EH (cell line): ENCODE measurements at regions not wholly inside any gene's neighbourhood (a gene's known extent, or its start where the extent isn't known, plus 50 kb on each side); places are given as distances from the start of the nearest gene placed in this dataset.

Source experiments
- DNase-seq: peaks from one replicate; pipeline ENCODE4 v3.0.0-alpha.2; 2015; ENCODE audit warnings: low read depth

DNA sequence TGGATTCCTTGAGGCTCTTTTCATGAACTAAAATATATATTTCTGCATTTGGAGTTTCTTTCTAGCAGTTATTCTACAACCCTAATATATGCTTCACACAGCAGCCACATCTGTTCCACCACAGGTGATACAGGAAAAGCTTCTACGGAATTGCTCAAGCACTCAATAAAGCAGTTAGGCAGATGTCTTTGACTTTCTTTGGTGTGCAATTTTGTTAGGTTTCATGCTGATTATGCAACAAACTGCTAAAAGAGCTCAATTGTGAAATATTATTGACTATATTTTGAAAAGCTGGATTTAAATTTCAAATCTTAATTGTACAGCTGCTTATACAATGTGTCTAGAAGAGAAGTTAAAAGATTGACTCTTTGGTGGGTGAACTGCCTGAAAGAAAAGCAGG is 1055.6 kb upstream of the FBXO33 start:
- no peak for DNase-seq

- no peak for DNase-seq
Measured at GRCh38 chr14:40485688-40486087, 1053.5 kb upstream of the FBXO33 start.

DNA sequence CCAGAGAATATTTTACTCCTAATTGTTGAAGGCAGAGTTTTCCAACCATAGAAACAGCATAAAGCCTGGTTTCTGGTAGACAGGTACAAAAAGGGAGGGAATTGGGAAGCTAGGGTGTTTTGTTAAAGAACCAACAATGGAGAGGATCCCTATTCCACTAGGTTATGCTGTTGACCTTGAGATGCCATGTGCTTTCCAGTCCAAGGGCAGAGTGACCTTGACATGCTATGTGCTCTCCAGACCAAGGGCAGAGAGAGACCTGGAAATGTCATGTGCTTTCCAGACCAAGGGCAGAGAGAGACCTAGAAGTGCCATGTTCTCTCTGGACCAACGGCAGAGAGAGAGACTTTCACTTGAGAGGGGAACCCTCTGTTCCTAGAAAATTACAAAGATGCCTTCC is 1043.8 kb upstream of the FBXO33 start:
- DNase-seq: no peak

DNA sequence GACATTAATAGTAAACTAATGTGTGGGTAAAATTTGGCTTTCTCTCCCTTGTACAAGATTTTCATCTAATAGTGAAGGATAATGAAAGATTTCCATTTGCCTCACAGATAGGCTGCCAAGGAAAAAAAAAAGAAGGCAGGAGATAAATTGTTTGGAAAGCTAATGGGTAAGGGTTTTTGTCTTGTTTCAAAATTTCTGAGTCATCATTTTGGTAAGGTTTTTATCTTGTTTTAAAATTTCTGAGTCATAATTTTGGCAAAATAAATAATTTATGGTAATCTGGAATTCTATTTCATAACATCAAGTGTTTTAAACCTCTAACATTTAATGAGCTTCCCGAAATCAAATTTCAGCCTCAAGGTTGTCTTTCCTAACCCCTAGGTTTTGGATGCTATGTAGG is 1035.7 kb upstream of the FBXO33 start:
- no peak for DNase-seq

GRCh38 chr14:40464531-40464930 is 1032.3 kb upstream of the FBXO33 start:
- no peak for DNase-seq

GRCh38 chr14:40463886-40464285 is 1031.7 kb upstream of the FBXO33 start:
- DNase-seq: no peak

DNA sequence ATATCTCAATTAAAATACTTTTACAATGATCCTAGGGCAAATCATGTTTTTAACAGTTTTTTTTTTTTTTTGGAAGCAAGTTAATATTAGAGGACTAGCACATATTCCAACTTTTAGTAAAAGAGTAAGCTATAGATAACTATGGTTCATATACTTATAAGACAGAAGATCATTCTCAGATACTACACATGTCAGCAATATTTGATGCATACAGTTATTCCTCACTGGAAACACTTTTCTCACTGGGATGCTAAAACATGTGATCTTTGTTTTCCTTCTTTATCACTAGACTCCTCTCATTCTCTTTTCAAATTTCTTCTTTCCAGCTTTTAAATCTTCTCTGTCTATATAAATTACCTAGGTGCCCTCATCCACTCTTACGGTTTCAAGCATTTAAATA is 1020.4 kb upstream of the FBXO33 start:
- DNase-seq: no peak

- no peak for DNase-seq
Measured at GRCh38 chr14:40447017-40447416, 1014.8 kb upstream of the FBXO33 start.

- DNase-seq: no peak
Measured at GRCh38 chr14:40445020-40445419, 1012.8 kb upstream of the FBXO33 start.

- DNase-seq: no peak
Measured at GRCh38 chr14:40436551-40436950, 1004.3 kb upstream of the FBXO33 start.

DNA sequence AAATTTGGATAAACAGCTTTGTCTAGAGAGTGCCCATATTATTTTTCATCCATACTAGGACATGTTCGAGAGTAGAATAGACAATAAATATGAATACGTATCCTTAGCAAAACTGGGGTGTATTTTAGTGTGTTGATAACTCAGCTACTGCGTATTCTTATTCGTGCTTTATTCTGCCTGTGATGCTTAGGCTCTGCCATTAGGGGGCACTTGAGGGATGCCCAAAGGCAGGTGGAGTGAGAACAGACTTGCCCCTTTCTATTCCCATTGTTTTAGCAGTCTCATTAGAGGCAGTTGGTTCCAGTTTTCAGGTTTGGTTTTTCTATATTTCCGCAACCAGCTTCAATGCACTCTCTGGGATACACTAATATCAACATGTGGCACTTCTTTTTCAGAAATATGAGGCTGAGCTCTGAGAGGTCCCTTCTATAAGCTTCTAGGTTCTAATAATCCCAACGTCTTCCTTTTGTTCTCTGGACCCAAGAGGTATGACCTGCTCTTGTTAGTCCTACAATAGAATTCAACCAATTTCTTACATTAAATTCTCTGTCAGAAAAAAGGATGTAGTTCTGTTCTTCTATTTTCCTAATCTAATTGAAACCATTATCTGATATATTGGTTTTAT is 985.7 kb upstream of the FBXO33 start:
- no peak for DNase-seq

DNA sequence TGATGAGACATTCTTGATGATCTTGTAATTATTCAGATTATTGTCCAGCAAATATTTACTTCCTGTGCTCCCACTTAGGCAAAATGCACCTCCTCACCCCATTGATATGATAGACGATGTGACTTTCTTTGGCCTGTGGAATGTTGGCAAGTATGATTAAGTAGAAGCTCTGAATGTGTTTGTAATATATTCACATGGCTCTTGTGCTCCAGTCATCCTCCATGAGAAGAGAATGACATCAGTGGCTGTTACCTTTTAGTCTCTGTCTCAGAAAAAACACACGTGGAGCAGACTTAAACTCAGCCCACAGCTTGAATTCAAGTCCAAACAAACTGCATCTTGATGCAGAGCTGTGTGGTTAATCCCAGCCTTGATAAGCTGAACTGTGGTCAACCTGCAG is 984.3 kb upstream of the FBXO33 start:
- DNase-seq: no peak

- no peak for DNase-seq
Measured at GRCh38 chr14:40414386-40414785, 982.2 kb upstream of the FBXO33 start.

DNA sequence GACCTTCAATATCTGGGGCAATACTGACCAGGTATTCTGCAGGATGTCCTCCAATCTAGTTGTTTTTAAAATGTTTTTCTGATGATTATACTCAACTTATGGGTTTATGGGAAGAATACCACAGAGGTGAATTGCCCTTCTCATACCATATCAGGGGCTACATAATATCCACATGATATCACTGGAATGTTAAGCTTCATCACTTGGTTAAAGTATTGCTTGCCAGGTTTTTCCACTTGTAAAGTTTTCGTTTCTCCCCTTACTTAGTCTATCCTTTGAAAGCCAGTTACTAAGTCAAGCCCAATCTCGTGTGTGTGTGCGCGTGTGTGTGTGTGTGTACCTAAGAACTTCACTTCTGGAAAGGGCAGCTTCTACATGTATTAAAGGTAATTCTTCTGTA is 980.9 kb upstream of the FBXO33 start:
- no peak for DNase-seq

DNA sequence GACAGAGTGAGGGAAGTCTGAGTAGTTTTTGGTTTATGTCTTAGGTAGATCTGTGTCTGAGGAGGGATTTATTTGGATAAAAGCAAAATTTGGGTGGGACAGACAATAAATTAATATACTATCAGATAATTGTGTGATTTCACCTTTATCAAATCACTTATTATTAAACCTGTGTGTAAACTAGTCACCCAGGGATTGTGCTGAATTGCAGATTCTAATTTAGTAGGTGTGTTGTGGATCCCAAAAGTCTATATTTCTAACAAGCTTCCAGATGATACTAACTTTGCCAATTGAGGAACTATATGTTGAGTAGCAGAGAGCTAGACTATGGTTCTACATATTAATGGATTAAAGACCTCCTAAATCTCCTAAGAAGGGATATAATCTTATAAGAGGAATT is 978.5 kb upstream of the FBXO33 start:
- no peak for DNase-seq

GRCh38 chr14:40402957-40403356 is 970.7 kb upstream of the FBXO33 start:
- DNase-seq: no peak

DNA sequence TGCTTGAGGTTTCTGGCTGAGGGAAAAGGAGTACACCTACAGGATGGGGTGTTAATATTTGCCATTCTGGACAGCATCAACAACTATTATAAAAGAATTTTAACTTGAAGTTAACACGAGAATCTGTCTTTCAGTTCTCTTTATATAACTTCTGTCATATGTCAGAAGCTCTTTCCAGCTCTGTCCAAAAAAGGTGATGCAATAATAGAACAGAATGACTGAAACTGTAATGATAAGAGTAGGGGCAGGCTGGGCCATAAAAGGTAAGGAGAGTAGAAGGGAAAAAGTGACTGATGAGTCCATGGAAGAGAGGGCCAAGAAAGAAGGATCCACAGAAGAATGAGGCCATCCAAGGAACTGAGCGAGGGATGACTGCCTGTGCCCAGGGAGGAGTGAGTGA is 966.7 kb upstream of the FBXO33 start:
- no peak for DNase-seq

DNA sequence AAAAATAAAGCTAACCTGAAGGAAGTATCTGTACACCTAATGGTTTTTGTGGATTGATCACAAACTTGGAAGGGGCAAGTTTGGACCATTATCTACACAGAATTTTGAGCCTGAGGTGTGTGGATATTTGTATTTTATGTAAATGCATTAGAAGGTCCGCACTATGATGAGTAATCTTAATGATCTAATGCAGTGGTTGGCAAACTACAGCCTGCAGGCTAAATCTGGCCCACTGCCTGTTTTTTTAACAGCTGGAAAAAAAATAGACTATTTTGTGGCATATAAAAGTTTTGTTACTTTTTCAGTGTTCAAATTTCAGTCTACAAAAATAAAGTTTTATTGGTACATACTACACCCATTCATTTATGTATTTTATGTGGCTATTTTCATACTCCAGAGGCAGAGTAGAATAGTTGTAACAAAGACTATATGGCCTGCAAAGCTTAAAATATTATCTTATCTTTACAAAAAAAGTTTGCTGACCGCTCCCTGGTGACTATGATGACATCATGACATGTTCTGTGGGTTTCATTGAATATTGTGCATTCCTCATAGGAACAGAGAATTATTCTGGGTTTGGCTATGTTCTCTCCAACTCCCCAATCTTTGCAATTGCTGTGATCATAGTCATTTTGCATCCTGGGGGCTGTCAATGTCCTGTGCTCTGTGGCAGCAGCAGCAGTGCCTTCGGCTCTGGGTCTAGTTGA is 962.6 kb upstream of the FBXO33 start:
- no peak for DNase-seq

DNA sequence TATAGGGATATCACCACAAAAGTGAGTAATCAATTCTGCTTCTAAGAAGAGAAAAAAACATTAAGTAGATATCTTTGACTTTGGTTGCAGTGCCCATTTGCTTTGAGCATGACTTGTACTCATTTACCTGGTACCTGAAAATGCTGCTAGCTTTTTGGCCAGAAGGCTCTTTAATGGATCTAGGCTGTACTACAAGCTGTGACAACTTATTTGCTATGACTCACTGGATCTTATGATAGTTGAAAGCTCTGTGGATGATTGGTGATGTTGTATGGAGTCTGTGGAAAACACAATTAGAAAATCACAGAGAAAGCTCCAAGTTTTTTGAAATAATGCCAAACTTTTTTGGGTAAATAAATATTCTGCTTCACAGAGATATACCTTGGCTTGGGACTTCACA is 960.9 kb upstream of the FBXO33 start:
- no peak for DNase-seq

DNA sequence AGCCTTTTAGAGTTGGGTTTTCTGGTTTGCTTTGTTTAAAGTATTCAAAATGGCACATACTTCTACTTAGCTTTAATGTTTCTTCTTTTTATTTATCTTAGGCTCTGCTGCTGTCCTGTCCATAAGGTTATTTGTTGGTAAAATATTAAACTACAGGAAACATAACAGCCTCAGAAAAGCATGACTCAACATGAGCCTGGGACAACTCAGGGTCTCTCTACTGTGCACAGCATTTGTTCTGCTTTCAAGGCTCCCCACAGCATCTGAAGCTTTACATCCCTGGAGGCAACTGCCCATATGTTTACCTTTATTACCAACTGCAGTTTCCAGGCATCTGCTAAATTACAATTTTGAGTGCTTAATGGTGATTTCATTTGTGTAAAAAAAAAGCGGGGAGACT is 954.2 kb upstream of the FBXO33 start:
- no peak for DNase-seq

GRCh38 chr14:40374221-40374620 is 942.0 kb upstream of the FBXO33 start:
- DNase-seq: no peak

DNA sequence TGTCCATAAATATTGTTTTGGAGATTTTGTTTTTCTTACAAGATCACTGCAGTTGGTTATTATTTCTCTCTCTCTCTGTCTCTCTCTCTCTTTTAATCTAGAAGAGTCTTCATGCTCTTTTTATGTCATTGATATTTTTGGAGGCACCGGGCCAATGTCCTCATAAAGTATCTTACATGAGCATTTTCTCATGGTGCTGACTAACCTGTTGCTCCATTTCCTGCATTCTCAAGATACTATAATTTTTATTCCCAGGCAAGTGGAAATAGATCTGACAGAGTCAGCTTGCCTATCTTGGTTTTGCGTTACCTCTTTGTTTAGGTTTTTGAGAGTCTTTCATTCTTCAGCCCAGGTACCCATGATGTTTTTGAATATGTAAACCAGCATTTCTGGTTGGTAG is 938.8 kb upstream of the FBXO33 start:
- DNase-seq: no peak

DNA sequence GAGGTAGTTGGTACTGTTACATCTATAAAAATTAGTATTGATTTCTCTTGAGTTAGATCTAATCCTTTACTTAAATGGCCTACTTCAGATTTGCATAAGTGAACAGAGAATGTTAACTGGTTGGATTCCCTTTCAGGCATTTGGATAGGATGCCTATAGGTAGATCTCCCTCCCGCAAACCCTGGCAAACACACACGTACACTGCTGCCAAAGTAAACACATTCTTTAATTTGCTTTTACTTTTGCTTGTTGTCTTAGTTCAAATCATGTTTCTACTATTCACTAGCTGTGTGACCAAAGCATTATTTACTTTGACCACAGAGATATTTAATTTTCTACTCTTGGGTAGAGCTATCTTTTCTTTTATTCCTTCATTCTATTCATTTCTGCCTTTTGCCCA is 936.1 kb upstream of the FBXO33 start:
- DNase-seq: no peak

DNA sequence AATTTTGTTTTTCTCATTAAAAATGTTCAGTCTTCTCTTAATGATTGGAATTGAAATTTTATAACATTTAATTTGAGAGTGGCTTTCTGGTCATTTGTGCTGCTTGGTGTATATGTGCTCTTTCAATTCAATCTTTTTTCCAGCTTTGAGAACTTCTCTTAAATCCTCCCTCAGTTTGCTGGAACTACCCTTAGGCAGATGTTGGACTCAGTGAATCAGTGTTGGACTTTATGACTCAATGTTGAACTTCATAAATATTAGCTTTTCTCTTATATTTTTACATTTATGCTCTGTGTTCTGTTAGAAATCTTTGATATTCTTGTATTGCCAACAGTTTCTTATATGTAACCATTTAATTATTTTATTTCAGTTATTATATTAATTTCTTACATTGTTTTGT is 935.5 kb upstream of the FBXO33 start:
- no peak for DNase-seq
